Adrenal gland (tissue), 5 donors: ENCODE measurements at regions not wholly inside any gene's neighbourhood (a gene's known extent, or its start where the extent isn't known, plus 50 kb on each side); places are given as distances from the start of the nearest gene placed in this dataset.

Experiments
- POLR2A ChIP-seq, 2 donors: fragments of 450-650 bp; IDR thresholded peaks; one replicate each; pipeline ENCODE4 v1.6.1; 2017; ENCODE audit warnings: antibody characterized with exemption in 2 of 2, mild to moderate bottlenecking in 2 of 2, moderate library complexity in 1 of 2
- TF ChIP-seq, protein P1 (sequence below), 6 experiments: fragments of 450-650 bp in 4 of 6; fragments of 200-600 bp in 2 of 6; sonication (generic) in 1 of 6; IDR thresholded peaks; 1 replicate in 5 of 6; 2 replicates in 1 of 6; pipeline versions ENCODE4 v1.5.1 to v1.8.0; 2016 to 2021; ENCODE audit warnings: antibody characterized with exemption in 6 of 6, mild to moderate bottlenecking in 2 of 6, moderate library complexity in 1 of 6
- donor health status: DM: no; HTN: no; CAD: no.

- TF ChIP-seq, protein P1, sequence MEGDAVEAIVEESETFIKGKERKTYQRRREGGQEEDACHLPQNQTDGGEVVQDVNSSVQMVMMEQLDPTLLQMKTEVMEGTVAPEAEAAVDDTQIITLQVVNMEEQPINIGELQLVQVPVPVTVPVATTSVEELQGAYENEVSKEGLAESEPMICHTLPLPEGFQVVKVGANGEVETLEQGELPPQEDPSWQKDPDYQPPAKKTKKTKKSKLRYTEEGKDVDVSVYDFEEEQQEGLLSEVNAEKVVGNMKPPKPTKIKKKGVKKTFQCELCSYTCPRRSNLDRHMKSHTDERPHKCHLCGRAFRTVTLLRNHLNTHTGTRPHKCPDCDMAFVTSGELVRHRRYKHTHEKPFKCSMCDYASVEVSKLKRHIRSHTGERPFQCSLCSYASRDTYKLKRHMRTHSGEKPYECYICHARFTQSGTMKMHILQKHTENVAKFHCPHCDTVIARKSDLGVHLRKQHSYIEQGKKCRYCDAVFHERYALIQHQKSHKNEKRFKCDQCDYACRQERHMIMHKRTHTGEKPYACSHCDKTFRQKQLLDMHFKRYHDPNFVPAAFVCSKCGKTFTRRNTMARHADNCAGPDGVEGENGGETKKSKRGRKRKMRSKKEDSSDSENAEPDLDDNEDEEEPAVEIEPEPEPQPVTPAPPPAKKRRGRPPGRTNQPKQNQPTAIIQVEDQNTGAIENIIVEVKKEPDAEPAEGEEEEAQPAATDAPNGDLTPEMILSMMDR (IDR thresholded peaks at IDR 0.05) = no peak
- no peak for TF ChIP-seq POLR2A (IDR thresholded peaks at IDR 0.05)
Measured at GRCh38 chr20:63084563-63084927, 77.8 kb upstream of the BHLHE23 start.
